Non-pigmented ciliary epithelial cell (primary cell): ENCODE measurements at regions not wholly inside any gene's neighbourhood (a gene's known extent, or its start where the extent isn't known, plus 50 kb on each side); places are given as distances from the start of the nearest gene placed in this dataset.

ENCODE experiments used
- DNase-seq: peaks from one replicate; pipeline ENCODE4 v3.0.0-alpha.2; 2010; ENCODE audit warnings: low read depth

- no peak for DNase-seq
These were observed 136.2 kb upstream of the ZBTB40 start for GRCh38 chr1:22315315-22316078.

- no peak for DNase-seq
These were observed 134.3 kb upstream of the ZBTB40 start for GRCh38 chr1:22317231-22317919.

GRCh38 chr1:22317920-22318243, 133.8 kb upstream of the ZBTB40 start:
- no peak for DNase-seq

- no peak for DNase-seq
These were observed 133.2 kb upstream of the ZBTB40 start for GRCh38 chr1:22318279-22318981.

- no peak for DNase-seq
These were observed 132.0 kb upstream of the ZBTB40 start for GRCh38 chr1:22319608-22320007.

GRCh38 chr1:22320587-22321344, 130.9 kb upstream of the ZBTB40 start:
- no peak for DNase-seq

- no peak for DNase-seq
These were observed 129.7 kb upstream of the ZBTB40 start for GRCh38 chr1:22321917-22322316.

- no peak for DNase-seq
These were observed 128.4 kb upstream of the ZBTB40 start for GRCh38 chr1:22323141-22323845.

GRCh38 chr1:22323846-22324504, 127.7 kb upstream of the ZBTB40 start:
- DNase-seq = no peak

- no peak for DNase-seq
These were observed 125.9 kb upstream of the ZBTB40 start for GRCh38 chr1:22325531-22326371.

GRCh38 chr1:22326372-22326915, 125.2 kb upstream of the ZBTB40 start:
- no peak for DNase-seq

GRCh38 chr1:22326931-22327330, 124.7 kb upstream of the ZBTB40 start:
- no peak for DNase-seq

GRCh38 chr1:22327411-22327810, 124.2 kb upstream of the ZBTB40 start:
- no peak for DNase-seq

GRCh38 chr1:22328331-22329147, 123.1 kb upstream of the ZBTB40 start:
- no peak for DNase-seq

- DNase-seq = no peak
These were observed 122.5 kb upstream of the ZBTB40 start for GRCh38 chr1:22329148-22329515.

GRCh38 chr1:22330092-22330759, 121.4 kb upstream of the ZBTB40 start:
- no peak for DNase-seq

- no peak for DNase-seq
These were observed 120.9 kb upstream of the ZBTB40 start for GRCh38 chr1:22330760-22331119.

GRCh38 chr1:22331618-22332423, 119.8 kb upstream of the ZBTB40 start:
- DNase-seq = no peak
